ENCODE measurements at regions not wholly inside any gene's neighbourhood (a gene's known extent, or its start where the extent isn't known, plus 50 kb on each side); places are given as distances from the start of the nearest gene placed in this dataset.

- Histone ChIP-seq H3K4me2 (replicated peaks; ENCODE audit: low read depth, low read length, poor library complexity, severe bottlenecking) (no peak overlapping the region), H4K20me1 (ENCODE audit: control insufficient read depth, insufficient read depth, low read length, poor library complexity, severe bottlenecking) (no peaks in the 10 kb centered on the region), H3K27ac (ENCODE audit: low read length in 2 of 2) (no peak overlapping the region), H3K4me3 (ENCODE audit: control extremely low read depth in 1 of 5, extremely low read depth in 1 of 5, insufficient read depth in 1 of 5, low read depth in 2 of 5, low read length in 4 of 5) (no peak overlapping the region), H3K9ac (ENCODE audit: low read length) (no peak overlapping the region), H3K4me1 (ENCODE audit: control insufficient read depth in 2 of 2, insufficient read depth in 2 of 2, low read length in 2 of 2) (no peaks in the 10 kb centered on the region), H3K36me3 (replicated peaks in 1 of 2; ENCODE audit: control extremely low read depth in 1 of 2, control insufficient read depth in 1 of 2, extremely low read depth in 1 of 2, insufficient read depth in 2 of 2, low read length in 1 of 2) (no peaks in the 10 kb centered on the region), H3K27me3 (replicated peaks in 1 of 4; ENCODE audit: control extremely low read depth in 1 of 4, control insufficient read depth in 3 of 4, insufficient read depth in 4 of 4, low read length in 3 of 4) (peaks cover 0 to 10% (median 1%) of the 10 kb centered on the region in 4 experiments), H3K79me2 (ENCODE audit: control insufficient read depth, insufficient read depth, low read length) (no peaks in the 10 kb centered on the region), H2AFZ (ENCODE audit: insufficient read depth, low read depth, low read length, poor library complexity, severe bottlenecking) (no peak overlapping the region), H3K9me3 (ENCODE audit: control extremely low read depth in 1 of 3, control insufficient read depth in 2 of 3, insufficient read depth in 1 of 3, low read length in 2 of 3) (no peaks in the 10 kb centered on the region)
- H3K4me1 Mint-ChIP-seq = no peaks in the 10 kb centered on the region
- peaks cover 30% of the 10 kb centered on the region for H3K27me3 Mint-ChIP-seq
- H3K9me3 Mint-ChIP-seq (ENCODE audit: insufficient read depth) = no peaks in the 10 kb centered on the region
- WGBS (ENCODE audit: insufficient coverage) = 68% methylated on average over 4 of the region's 7 CpGs
- H3K4me3 Mint-ChIP-seq = no peak overlapping the region
- H3K27ac Mint-ChIP-seq = no peak overlapping the region
- ChIA-PET POLR2A (no interaction called here), CTCF (no interaction called here)
- no peak for TF ChIP-seq CTCF (IDR thresholded peaks at IDR 0.05)
- TF ChIP-seq EZH2 (IDR thresholded peaks at IDR 0.05; ENCODE audit: borderline replicate concordance, insufficient read depth, low read depth, low read length, poor library complexity, severe bottlenecking) = no peak
- intact Hi-C loops (cut with micrococcal nuclease) = no loop called here
- no peak for DNase-seq
- no peak for ATAC-seq (ENCODE audit: low read depth)
Observed at GRCh38 chr4:81883530-81884450, 412.1 kb upstream of the RASGEF1B start.

- Histone ChIP-seq H3K9ac (ENCODE audit: low read length) (no peak overlapping the region), H3K4me3 (ENCODE audit: control extremely low read depth in 1 of 5, extremely low read depth in 1 of 5, insufficient read depth in 1 of 5, low read depth in 2 of 5, low read length in 4 of 5) (no peak overlapping the region), H3K9me3 (ENCODE audit: control extremely low read depth in 1 of 3, control insufficient read depth in 2 of 3, insufficient read depth in 1 of 3, low read length in 2 of 3) (no peaks in the 10 kb centered on the region), H3K27me3 (replicated peaks in 1 of 4; ENCODE audit: control extremely low read depth in 1 of 4, control insufficient read depth in 3 of 4, insufficient read depth in 4 of 4, low read length in 3 of 4) (peaks cover 0 to 10% (median 1%) of the 10 kb centered on the region in 4 experiments), H4K20me1 (ENCODE audit: control insufficient read depth, insufficient read depth, low read length, poor library complexity, severe bottlenecking) (no peaks in the 10 kb centered on the region), H3K4me1 (ENCODE audit: control insufficient read depth in 2 of 2, insufficient read depth in 2 of 2, low read length in 2 of 2) (no peaks in the 10 kb centered on the region), H2AFZ (ENCODE audit: insufficient read depth, low read depth, low read length, poor library complexity, severe bottlenecking) (no peak overlapping the region), H3K27ac (ENCODE audit: low read length in 2 of 2) (no peak overlapping the region), H3K4me2 (replicated peaks; ENCODE audit: low read depth, low read length, poor library complexity, severe bottlenecking) (no peak overlapping the region), H3K36me3 (replicated peaks in 1 of 2; ENCODE audit: control extremely low read depth in 1 of 2, control insufficient read depth in 1 of 2, extremely low read depth in 1 of 2, insufficient read depth in 2 of 2, low read length in 1 of 2) (no peaks in the 10 kb centered on the region), H3K79me2 (ENCODE audit: control insufficient read depth, insufficient read depth, low read length) (no peaks in the 10 kb centered on the region)
- no peak overlapping the region for H3K27ac Mint-ChIP-seq
- no peak for ATAC-seq (ENCODE audit: low read depth)
- ChIA-PET POLR2A (no interaction called here), CTCF (no interaction called here)
- DNase-seq = no peak
- WGBS (ENCODE audit: insufficient coverage) = no CpG with 5 or more reads among the region's 1 CpG
- no peak for TF ChIP-seq EZH2 (IDR thresholded peaks at IDR 0.05; ENCODE audit: borderline replicate concordance, insufficient read depth, low read depth, low read length, poor library complexity, severe bottlenecking)
- TF ChIP-seq CTCF (IDR thresholded peaks at IDR 0.05) = no peak
- peaks cover 28% of the 10 kb centered on the region for H3K27me3 Mint-ChIP-seq
- no peaks in the 10 kb centered on the region for H3K9me3 Mint-ChIP-seq (ENCODE audit: insufficient read depth)
- no peaks in the 10 kb centered on the region for H3K4me1 Mint-ChIP-seq
- intact Hi-C loops (cut with micrococcal nuclease) = no loop called here
- H3K4me3 Mint-ChIP-seq = no peak overlapping the region
Observed at GRCh38 chr4:81883004-81883403, 411.3 kb upstream of the RASGEF1B start.
